Heart left ventricle (tissue), 16 donors: ENCODE measurements at regions not wholly inside any gene's neighbourhood (a gene's known extent, or its start where the extent isn't known, plus 50 kb on each side); places are given as distances from the start of the nearest gene placed in this dataset.

Experiments
- ATAC-seq, 4 donors: fragments of 200-7000 bp; cut with Tn5 transposase; one replicate each; pipeline ENCODE4 v1.9.1; 2020 to 2022; ENCODE audit warnings: moderate library complexity in 4 of 4, mild to moderate bottlenecking in 3 of 4, moderate number of reproducible peaks in 1 of 4
- DNase-seq, 5 donors: peaks; one replicate each; pipeline ENCODE4 v3.0.0-alpha.2; 2020
- H3K27ac ChIP-seq, 12 donors: fragments of 200-600 bp; sonication (generic) in 4 of 12; one replicate each; pipeline versions ENCODE4 v1.5.0 to v1.8.0; 2016 to 2022; ENCODE audit warnings: mild to moderate bottlenecking in 2 of 12
- H3K27me3 ChIP-seq, 9 donors: fragments of 200-600 bp; sonication (generic) in 2 of 9; one replicate each; pipeline versions ENCODE4 v1.5.1 to v1.8.0; 2016 to 2022; ENCODE audit warnings: mild to moderate bottlenecking in 3 of 9
- H3K36me3 ChIP-seq, 9 donors: fragments of 200-600 bp; sonication (generic) in 2 of 9; one replicate each; pipeline versions ENCODE4 v1.5.0 to v1.8.0; 2018 to 2022; ENCODE audit warnings: mild to moderate bottlenecking in 2 of 9
- H3K4me1 ChIP-seq, 12 donors: fragments of 200-600 bp; sonication (generic) in 4 of 12; one replicate each; pipeline versions ENCODE4 v1.5.0 to v1.8.0; 2016 to 2022; ENCODE audit warnings: mild to moderate bottlenecking in 3 of 12
- H3K4me3 ChIP-seq, 12 donors: fragments of 200-600 bp; sonication (generic) in 4 of 12; one replicate each; pipeline versions ENCODE4 v1.5.0 to v1.8.0; 2017 to 2022; ENCODE audit warnings: mild to moderate bottlenecking in 9 of 12, moderate library complexity in 4 of 12
- H3K9me3 ChIP-seq, 12 donors: fragments of 200-600 bp; sonication (generic) in 4 of 12; one replicate each; pipeline versions ENCODE4 v1.5.0 to v1.8.0; 2016 to 2022; ENCODE audit warnings: mild to moderate bottlenecking in 1 of 12
- CTCF ChIP-seq, 12 donors: fragments of 200-600 bp; sonication (generic) in 4 of 12; IDR thresholded peaks; one replicate each; pipeline versions ENCODE4 v1.5.0 to v1.8.0; 2018 to 2022; ENCODE audit warnings: antibody characterized with exemption in 12 of 12, mild to moderate bottlenecking in 5 of 12
- POLR2A ChIP-seq, 2 donors: fragments of 450-650 bp; IDR thresholded peaks; one replicate each; pipeline ENCODE4 v1.6.1; 2017; ENCODE audit warnings: antibody characterized with exemption in 2 of 2, mild to moderate bottlenecking in 2 of 2, moderate library complexity in 2 of 2
- WGBS, 4 donors: extraction: QIAGEN DNeasy Blood & Tissue Kit in 2 of 4; methylation state at CpG; one replicate each; pipeline versions ENCODE4 v1.1.5 to v1.1.7; 2013 to 2018; 5-methylcytosine and 5-hydroxymethylcytosine counted together
- intact Hi-C, 10 donors: fragments of 100-400 bp; cut with DNase I; formaldehyde crosslinking; loops; one replicate each; pipeline versions ENCODE4 v1.11.1 to v1.14.2; 2022
- donor health status: ischemic (EF 13 %, LVEDD 7.1; RV severe dilation, severe dysfunction).
- donor health status: healthy with polysubstance abuse.
- donor health status: DM: no; HTN: yes; CAD: no.
- donor health status: DM: no; HTN: no; CAD: no.
- donor health status: ischemic (EF 25% LVEDD 6.9; RV normal size, moderate dysfunction).
- donor health status: ischemic (EF 25% LVEDD 5.7; RV mildly dilated, moderate dysfunction).
- donor health status: healthy.
- donor health status: DM: yes; HTN: yes; CAD: no.
- donor health status: ischemic (EF 35%, LVEDD 5.7; RV mildly dilated, moderate dysfunction).
- donor health status: nonischemic (EF 11% LVEDD 7.7; RV severe dilation, severe dysfunction).
- donor health status: DM: yes; HTN: yes; CAD: no.
- donor health status: PGD.
- donor health status: ischemic (EF 29% LVEDD 5.4; RV normal size, mild dysfunction).
- donor health status: nonischemic (EF 23%, LVEDD 6.1; RV moderate dilation, normal function).

GRCh38 chr1:199157494-199157893 is 518.7 kb downstream of the PTPRC start:
- DNase-seq, result no peak
- Histone ChIP-seq H3K4me1 (no peaks in the 10 kb centered on the region), H3K9me3 (no peaks in the 10 kb centered on the region), H3K4me3 (no peak overlapping the region), H3K36me3 (no peaks in the 10 kb centered on the region), H3K27me3 (no peaks in the 10 kb centered on the region), H3K27ac (no peak overlapping the region)
- intact Hi-C loops, result no loop called here
- ATAC-seq, result no peak
- TF ChIP-seq CTCF (IDR thresholded peaks at IDR 0.05), result no peak
- TF ChIP-seq POLR2A (IDR thresholded peaks at IDR 0.05), result no peak

- H3K27me3 ChIP-seq, result no peaks in the 10 kb centered on the region
- H3K36me3 ChIP-seq, result no peaks in the 10 kb centered on the region
- no peaks in the 10 kb centered on the region for H3K9me3 ChIP-seq
- no peak overlapping the region for H3K27ac ChIP-seq
- H3K4me1 ChIP-seq, result peaks cover 0 to 3% (median 0%) of the 10 kb centered on the region in 12 donors
- DNase-seq (no peak), ATAC-seq (no peak)
- H3K4me3 ChIP-seq, result no peak overlapping the region
- intact Hi-C loops, result no loop called here
- 82 to 93% (median 89%) methylated on average over 1 of the region's 1 CpG for WGBS, 4 donors
- TF ChIP-seq POLR2A (IDR thresholded peaks at IDR 0.05), result no peak
- no peak for TF ChIP-seq CTCF (IDR thresholded peaks at IDR 0.05)
Measured at GRCh38 chr1:199160521-199161318, 521.9 kb downstream of the PTPRC start.

- H3K4me1 ChIP-seq, result peaks cover 0 to 3% (median 0%) of the 10 kb centered on the region in 12 donors
- TF ChIP-seq POLR2A (IDR thresholded peaks at IDR 0.05) (no peak), CTCF (IDR thresholded peaks at IDR 0.05) (no peak)
- no peaks in the 10 kb centered on the region for H3K27me3 ChIP-seq
- H3K4me3 ChIP-seq, result no peak overlapping the region
- intact Hi-C loops, result no loop called here
- no peaks in the 10 kb centered on the region for H3K9me3 ChIP-seq
- H3K36me3 ChIP-seq, result no peaks in the 10 kb centered on the region
- no peak overlapping the region for H3K27ac ChIP-seq
- ATAC-seq (no peak), DNase-seq (no peak)
Measured at GRCh38 chr1:199161319-199161680, 522.5 kb downstream of the PTPRC start.

GRCh38 chr1:199161766-199162303 is 523.0 kb downstream of the PTPRC start:
- TF ChIP-seq CTCF (IDR thresholded peaks at IDR 0.05) (no peak), POLR2A (IDR thresholded peaks at IDR 0.05) (no peak)
- Histone ChIP-seq H3K9me3 (no peaks in the 10 kb centered on the region), H3K4me3 (no peak overlapping the region), H3K27me3 (no peaks in the 10 kb centered on the region), H3K36me3 (no peaks in the 10 kb centered on the region), H3K4me1 (peaks cover 0 to 3% (median 0%) of the 10 kb centered on the region in 12 donors), H3K27ac (no peak overlapping the region)
- intact Hi-C loops, result no loop called here
- ATAC-seq, result no peak
- DNase-seq, result no peak
- 87 to 93% (median 90%) methylated on average over 3 of the region's 3 CpGs for WGBS, 4 donors
